IMR-90 (cell line): ENCODE measurements at regions not wholly inside any gene's neighbourhood (a gene's known extent, or its start where the extent isn't known, plus 50 kb on each side); places are given as distances from the start of the nearest gene placed in this dataset.

ENCODE experiments used
- ATAC-seq: fragments of 200-7000 bp; cut with Tn5 transposase; 2 replicates; pipeline ENCODE4 v1.9.1; 2020; ENCODE audit warnings: low read depth, mild to moderate bottlenecking, moderate library complexity
- BruUV-seq: library from RNA; stranded (reverse); fragments of 400-500 nt; replicated peaks from 2 replicates; lab custom pipeline; 2021; lab: Mats Ljungman, UMichigan
- CTCF ChIA-PET: fragments of 300-600 bp; formaldehyde crosslinking; extraction: SDS; loops from one replicate; lab custom pipeline; 2021; ENCODE audit warnings: antibody characterized with exemption; lab: Yijun Ruan, JAX
- POLR2A ChIA-PET: fragments of 300-600 bp; sonication (Branson Sonifier 250); formaldehyde crosslinking; loops from one replicate; lab custom pipeline; 2022; ENCODE audit warnings: antibody characterized with exemption; ENCODE audit not compliant: unreplicated experiment; lab: Charles Lee
- DNase-seq: peaks from one replicate; pipeline ENCODE4 v3.0.0; 2013
- H2AFZ ChIP-seq: replicated peaks from 2 replicates; pipeline ENCODE3; 2013; ENCODE audit warnings: low read length, mild to moderate bottlenecking; ENCODE audit not compliant: poor library complexity
- H2AK5ac ChIP-seq: 2 replicates; pipeline ENCODE4 v1.6.1; 2013; ENCODE audit warnings: low read depth, low read length, inconsistent platforms
- H2AK9ac ChIP-seq: replicated peaks from 2 replicates; pipeline ENCODE3; 2013; ENCODE audit warnings: mild to moderate bottlenecking, low read depth, low read length, moderate library complexity; ENCODE audit not compliant: poor library complexity
- H2BK120ac ChIP-seq: 2 replicates; pipeline ENCODE4 v1.6.1; 2013; ENCODE audit warnings: low read depth, low read length, inconsistent platforms
- H2BK15ac ChIP-seq: 3 replicates; pipeline ENCODE4 v1.6.1; 2013; ENCODE audit warnings: low read depth, low read length, inconsistent platforms
- H2BK20ac ChIP-seq: 2 replicates; pipeline ENCODE4 v1.6.1; 2013; ENCODE audit warnings: low read depth, mild to moderate bottlenecking, inconsistent platforms, low read length, moderate library complexity
- H2BK5ac ChIP-seq: 2 replicates; pipeline ENCODE4 v1.6.1; 2013; ENCODE audit warnings: mild to moderate bottlenecking, low read depth, low read length, inconsistent platforms; ENCODE audit not compliant: poor library complexity, severe bottlenecking
- H3K14ac ChIP-seq: replicated peaks from 2 replicates; pipeline ENCODE4 v1.6.1; 2013; ENCODE audit warnings: low read depth, low read length, inconsistent platforms
- H3K18ac ChIP-seq: 2 replicates; pipeline ENCODE4 v1.6.1; 2013; ENCODE audit warnings: low read depth, low read length, control low read depth
- H3K23ac ChIP-seq: 2 replicates; pipeline ENCODE4 v1.6.1; 2013; ENCODE audit warnings: low read depth, low read length, inconsistent platforms
- H3K27ac ChIP-seq: 2 replicates; pipeline ENCODE4 v1.5.1; 2013; ENCODE audit warnings: mild to moderate bottlenecking, control low read depth, low read length; ENCODE audit not compliant: insufficient read depth
- H3K27me3 ChIP-seq: 2 replicates; pipeline ENCODE4 v1.6.1; 2013; ENCODE audit warnings: low read length; ENCODE audit not compliant: control insufficient read depth, insufficient read depth
- H3K36me3 ChIP-seq: 2 replicates; pipeline ENCODE4 v1.6.1; 2013; ENCODE audit warnings: low read length, mixed read lengths; ENCODE audit not compliant: control insufficient read depth, insufficient read depth
- H3K4ac ChIP-seq: 2 replicates; pipeline ENCODE4 v1.6.1; 2013; ENCODE audit warnings: low read depth, low read length, inconsistent platforms
- H3K4me1 ChIP-seq: 2 replicates; pipeline ENCODE4 v1.6.1; 2013; ENCODE audit warnings: low read length, mixed read lengths; ENCODE audit not compliant: control insufficient read depth, insufficient read depth
- H3K4me2 ChIP-seq: 2 replicates; pipeline ENCODE4 v1.6.1; 2013; ENCODE audit warnings: low read depth, mild to moderate bottlenecking, control low read depth, low read length, moderate library complexity
- H3K4me3 ChIP-seq: 2 replicates; pipeline ENCODE4 v1.5.1; 2013; ENCODE audit warnings: low read depth, mild to moderate bottlenecking, control low read depth, low read length, moderate library complexity; ENCODE audit not compliant: insufficient read depth
- H3K56ac ChIP-seq: 2 replicates; pipeline ENCODE4 v1.6.1; 2013; ENCODE audit warnings: low read length, inconsistent platforms; ENCODE audit not compliant: insufficient read depth; ENCODE audit errors: extremely low read depth
- H3K79me1 ChIP-seq, 2 experiments: 2 replicates each; pipeline ENCODE4 v1.6.1; 2013; ENCODE audit warnings: low read length in 2 of 2, inconsistent platforms in 1 of 2, low read depth in 1 of 2
- H3K9ac ChIP-seq: 2 replicates; pipeline ENCODE4 v1.6.1; 2013; ENCODE audit warnings: low read depth, low read length, control low read depth
- H3K9me1 ChIP-seq: 2 replicates; pipeline ENCODE4 v1.6.1; 2013; ENCODE audit warnings: low read length, inconsistent platforms; ENCODE audit not compliant: insufficient read depth
- H3K9me3 ChIP-seq: 2 replicates; pipeline ENCODE4 v1.6.1; 2013; ENCODE audit warnings: low read length; ENCODE audit not compliant: control insufficient read depth, insufficient read depth
- H4K20me1 ChIP-seq: 2 replicates; pipeline ENCODE4 v1.6.1; 2013; ENCODE audit warnings: low read length, inconsistent platforms; ENCODE audit not compliant: insufficient read depth
- H4K5ac ChIP-seq: 2 replicates; pipeline ENCODE4 v1.6.1; 2013; ENCODE audit warnings: mild to moderate bottlenecking, low read depth, low read length, control low read depth
- H4K8ac ChIP-seq, 2 experiments: 2 replicates each; pipeline ENCODE4 v1.6.1; 2013; ENCODE audit warnings: low read depth in 2 of 2, low read length in 2 of 2, control low read depth in 1 of 2, inconsistent platforms in 1 of 2
- H4K91ac ChIP-seq: 2 replicates; pipeline ENCODE4 v1.6.1; 2013; ENCODE audit warnings: low read depth, low read length, inconsistent platforms; ENCODE audit not compliant: insufficient read depth
- CEBPB ChIP-seq: IDR thresholded peaks from 2 replicates; pipeline ENCODE4 v1.6.1; 2012; ENCODE audit warnings: low read depth, low read length, improper control_type of control experiment
- RAD21 ChIP-seq: IDR thresholded peaks from 2 replicates; pipeline ENCODE4 v1.6.1; 2012; ENCODE audit warnings: low read length, improper control_type of control experiment
- SMC3 ChIP-seq: fragments of 150-350 bp; IDR thresholded peaks from 2 replicates; pipeline ENCODE4 v1.6.1; 2016; ENCODE audit warnings: low read depth, mild to moderate bottlenecking, antibody characterized with exemption, low read length, moderate library complexity
- dilution Hi-C: fragments of 300-500 bp; cut with HindIII; formaldehyde crosslinking; loops from one replicate; pipeline ENCODE4 v1.14.3; 2018; ENCODE audit warnings: low sequenced_read_pairs; ENCODE audit not compliant: unreplicated experiment
- in situ Hi-C: fragments of 300-500 bp; cut with MboI; formaldehyde crosslinking; loops from 3 replicates; pipeline ENCODE4 v1.14.3; 2019; ENCODE audit warnings: low sequenced_read_pairs, inconsistent platforms, mixed read lengths
- intact Hi-C: fragments of 100-400 bp; cut with micrococcal nuclease; formaldehyde crosslinking; loops from 2 replicates; pipeline ENCODE4 v1.10.0; 2022

DNA sequence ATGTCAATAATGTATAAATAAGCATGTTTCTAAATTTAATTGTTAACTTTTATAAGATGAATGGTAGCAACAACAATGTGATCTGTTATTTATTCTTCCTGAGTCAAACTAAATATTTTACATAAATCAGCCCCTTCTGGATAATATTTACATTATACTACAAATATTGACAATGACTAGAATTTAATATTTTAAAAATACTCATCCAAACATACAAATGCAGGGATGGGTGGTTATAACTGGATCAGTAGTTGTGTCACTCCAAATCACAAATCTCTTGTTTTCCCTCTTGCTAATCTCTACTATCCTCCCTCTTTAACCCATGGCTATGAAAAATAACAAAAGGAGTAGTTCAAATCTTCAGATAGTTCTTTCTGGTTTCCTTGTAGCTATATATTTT, 407.0 kb downstream of the HTR7 start:
- H3K4me2 ChIP-seq, result no peak overlapping the region
- no peak overlapping the region for H3K4ac ChIP-seq
- no peak overlapping the region for H2AK5ac ChIP-seq
- no peak overlapping the region for H2BK15ac ChIP-seq
- dilution Hi-C loops (no loop called here), intact Hi-C loops (no loop called here), in situ Hi-C loops (no loop called here)
- no peak overlapping the region for H3K18ac ChIP-seq
- ATAC-seq (no peak), DNase-seq (no peak)
- H2AFZ ChIP-seq, result no peak overlapping the region
- no peak overlapping the region for H2AK9ac ChIP-seq
- H2BK5ac ChIP-seq, result no peak overlapping the region
- H3K56ac ChIP-seq, result no peak overlapping the region
- no peak overlapping the region for H3K23ac ChIP-seq
- TF ChIP-seq SMC3 (no peak), RAD21 (no peak), CEBPB (no peak)
- POLR2A ChIA-PET, result no interaction called here
- H4K20me1 ChIP-seq, result no peaks in the 10 kb centered on the region
- H4K91ac ChIP-seq, result no peak overlapping the region
- no peaks in the 10 kb centered on the region for H3K9me3 ChIP-seq
- H3K14ac ChIP-seq, result no peak overlapping the region
- H3K27me3 ChIP-seq, result no peaks in the 10 kb centered on the region
- BruUV-seq, result no TSS peak
- no peak overlapping the region for H3K9ac ChIP-seq
- H2BK120ac ChIP-seq, result no peak overlapping the region
- H3K4me1 ChIP-seq, result no peaks in the 10 kb centered on the region
- H3K79me1 ChIP-seq, result no peaks in the 10 kb centered on the region
- CTCF ChIA-PET, result no interaction called here
- H3K36me3 ChIP-seq, result no peaks in the 10 kb centered on the region
- no peaks in the 10 kb centered on the region for H3K9me1 ChIP-seq
- no peak overlapping the region for H4K5ac ChIP-seq
- H4K8ac ChIP-seq, result no peak overlapping the region
- no peak overlapping the region for H3K27ac ChIP-seq
- H2BK20ac ChIP-seq, result no peak overlapping the region
- H3K4me3 ChIP-seq, result no peak overlapping the region
